ENCODE measurements at regions not wholly inside any gene's neighbourhood (a gene's known extent, or its start where the extent isn't known, plus 50 kb on each side); places are given as distances from the start of the nearest gene placed in this dataset.

- Histone ChIP-seq H3K4me1 (ENCODE audit: control insufficient read depth, extremely low read depth, insufficient read depth, low read length) (no peaks in the 10 kb centered on the region), H3K9ac (replicated peaks; ENCODE audit: extremely low read depth, insufficient read depth, low read length) (no peak overlapping the region), H3K27me3 (ENCODE audit: control insufficient read depth in 2 of 2, insufficient read depth in 2 of 2, low read length in 2 of 2) (no peaks in the 10 kb centered on the region), H3K9me3 (replicated peaks; ENCODE audit: control insufficient read depth, insufficient read depth, low read length) (no peaks in the 10 kb centered on the region), H3K79me2 (ENCODE audit: control insufficient read depth, insufficient read depth, low read length) (no peaks in the 10 kb centered on the region), H3K27ac (ENCODE audit: insufficient read depth, low read depth, low read length) (no peak overlapping the region), H2AFZ (ENCODE audit: low read depth, low read length) (no peak overlapping the region), H3K9me1 (replicated peaks; ENCODE audit: control insufficient read depth, extremely low read depth, insufficient read depth, low read length) (no peaks in the 10 kb centered on the region), H4K20me1 (replicated peaks; ENCODE audit: control insufficient read depth, extremely low read depth, insufficient read depth, low read length) (no peaks in the 10 kb centered on the region), H3K36me3 (ENCODE audit: control insufficient read depth in 2 of 2, extremely low read depth in 1 of 2, insufficient read depth in 2 of 2, low read length in 2 of 2) (no peaks in the 10 kb centered on the region), H3K4me3 (replicated peaks in 1 of 3; ENCODE audit: insufficient read depth in 1 of 3, low read depth in 1 of 3, low read length in 3 of 3) (no peak overlapping the region), H3K4me2 (ENCODE audit: insufficient read depth, low read length) (no peak overlapping the region)
- BruUV-seq (replicated peaks), result no TSS peak
- no peak for TF ChIP-seq GATA2 (IDR thresholded peaks at IDR 0.05; ENCODE audit: insufficient read depth, insufficient read length, low read depth, low read length)
- ChIA-PET CTCF (no interaction called here), POLR2A (no interaction called here)
- dilution Hi-C loops (cut with MboI; ENCODE audit: extremely low pct_ligation_motif_present, low sequenced_read_pairs) (no loop called here), intact Hi-C loops (cut with micrococcal nuclease) (no loop called here)
- FAIRE-seq (no peak), DNase-seq (ENCODE audit: low read depth, low spot score) (no peak)
Observed at GRCh38 chr2:142596334-142597088, 281.0 kb upstream of the KYNU start.

GRCh38 chr2:142594935-142595334 is 282.5 kb upstream of the KYNU start:
- no peaks in the 10 kb centered on the region for H3K27me3 ChIP-seq (ENCODE audit: control insufficient read depth in 2 of 2, insufficient read depth in 2 of 2, low read length in 2 of 2)
- H3K4me1 ChIP-seq (ENCODE audit: control insufficient read depth, extremely low read depth, insufficient read depth, low read length), result no peaks in the 10 kb centered on the region
- no peaks in the 10 kb centered on the region for H3K36me3 ChIP-seq (ENCODE audit: control insufficient read depth in 2 of 2, extremely low read depth in 1 of 2, insufficient read depth in 2 of 2, low read length in 2 of 2)
- H2AFZ ChIP-seq (ENCODE audit: low read depth, low read length), result no peak overlapping the region
- intact Hi-C loops (cut with micrococcal nuclease) (no loop called here), dilution Hi-C loops (cut with MboI; ENCODE audit: extremely low pct_ligation_motif_present, low sequenced_read_pairs) (no loop called here)
- H3K27ac ChIP-seq (ENCODE audit: insufficient read depth, low read depth, low read length), result no peak overlapping the region
- no peak overlapping the region for H3K4me2 ChIP-seq (ENCODE audit: insufficient read depth, low read length)
- H3K79me2 ChIP-seq (ENCODE audit: control insufficient read depth, insufficient read depth, low read length), result no peaks in the 10 kb centered on the region
- ChIA-PET POLR2A (no interaction called here), CTCF (no interaction called here)
- FAIRE-seq (no peak), DNase-seq (ENCODE audit: low read depth, low spot score) (no peak)
- no peak overlapping the region for H3K9ac ChIP-seq (replicated peaks; ENCODE audit: extremely low read depth, insufficient read depth, low read length)
- H3K9me1 ChIP-seq (replicated peaks; ENCODE audit: control insufficient read depth, extremely low read depth, insufficient read depth, low read length), result no peaks in the 10 kb centered on the region
- BruUV-seq (replicated peaks), result no TSS peak
- no peaks in the 10 kb centered on the region for H3K9me3 ChIP-seq (replicated peaks; ENCODE audit: control insufficient read depth, insufficient read depth, low read length)
- TF ChIP-seq MAX (IDR thresholded peaks at IDR 0.05; ENCODE audit: insufficient read depth, insufficient read length) (no peak), FOS (IDR thresholded peaks at IDR 0.05; ENCODE audit: borderline replicate concordance, insufficient read depth, low read length) (no peak), POLR2A (IDR thresholded peaks at IDR 0.05; ENCODE audit: low read depth, low read length) (no peak), CTCF (IDR thresholded peaks at IDR 0.05; ENCODE audit: extremely low read depth in 1 of 2, insufficient read depth in 1 of 2, low read depth in 1 of 2, low read length in 2 of 2) (no peak), MYC (IDR thresholded peaks at IDR 0.05; ENCODE audit: low read depth, low read length) (no peak), POLR2AphosphoS5 (IDR thresholded peaks at IDR 0.05; ENCODE audit: insufficient read depth, low read depth, low read length) (no peak)
- no peaks in the 10 kb centered on the region for H4K20me1 ChIP-seq (replicated peaks; ENCODE audit: control insufficient read depth, extremely low read depth, insufficient read depth, low read length)
- H3K4me3 ChIP-seq (replicated peaks in 1 of 3; ENCODE audit: insufficient read depth in 1 of 3, low read depth in 1 of 3, low read length in 3 of 3), result no peak overlapping the region

Measured in endothelial cell of umbilical vein (primary cell).